DOHH2 (cell line): ENCODE measurements at regions not wholly inside any gene's neighbourhood (a gene's known extent, or its start where the extent isn't known, plus 50 kb on each side); places are given as distances from the start of the nearest gene placed in this dataset.

Source experiments
- EZH2phosphoT487 ChIP-seq: fragments of 200-600 bp; sonication (generic); IDR thresholded peaks from 2 replicates; pipeline ENCODE4 v1.6.1; 2017; ENCODE audit warnings: borderline replicate concordance, mild to moderate bottlenecking, antibody characterized with exemption, low read length, moderate library complexity, mixed read lengths
- TF ChIP-seq, protein P1 (sequence below): fragments of 200-600 bp; sonication (generic); IDR thresholded peaks from one replicate; pipeline ENCODE4 v1.5.1; 2014; ENCODE audit warnings: antibody characterized with exemption, mild to moderate bottlenecking, low read depth, low read length; ENCODE audit not compliant: poor library complexity, severe bottlenecking

DNA sequence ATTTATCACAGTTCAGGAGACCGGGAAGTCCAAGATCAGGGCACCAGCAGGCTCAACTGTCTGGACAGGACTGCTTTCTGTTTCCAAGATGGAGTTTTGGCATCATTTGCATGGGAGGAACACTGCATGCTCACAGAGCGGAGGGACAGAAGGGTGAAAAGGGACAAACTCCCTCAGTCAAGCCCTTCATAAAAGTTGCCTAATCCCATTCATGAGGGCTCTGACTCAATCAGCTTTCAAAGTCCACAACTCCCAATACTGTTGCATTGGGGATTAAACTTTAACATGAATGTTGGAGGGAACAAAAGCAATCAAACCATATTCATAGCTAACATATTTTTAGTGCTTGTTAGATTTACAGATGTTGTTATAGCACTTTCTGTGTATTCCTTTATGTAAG lies 158.9 kb upstream of the MAD2L1 start:
- TF ChIP-seq, protein P1, sequence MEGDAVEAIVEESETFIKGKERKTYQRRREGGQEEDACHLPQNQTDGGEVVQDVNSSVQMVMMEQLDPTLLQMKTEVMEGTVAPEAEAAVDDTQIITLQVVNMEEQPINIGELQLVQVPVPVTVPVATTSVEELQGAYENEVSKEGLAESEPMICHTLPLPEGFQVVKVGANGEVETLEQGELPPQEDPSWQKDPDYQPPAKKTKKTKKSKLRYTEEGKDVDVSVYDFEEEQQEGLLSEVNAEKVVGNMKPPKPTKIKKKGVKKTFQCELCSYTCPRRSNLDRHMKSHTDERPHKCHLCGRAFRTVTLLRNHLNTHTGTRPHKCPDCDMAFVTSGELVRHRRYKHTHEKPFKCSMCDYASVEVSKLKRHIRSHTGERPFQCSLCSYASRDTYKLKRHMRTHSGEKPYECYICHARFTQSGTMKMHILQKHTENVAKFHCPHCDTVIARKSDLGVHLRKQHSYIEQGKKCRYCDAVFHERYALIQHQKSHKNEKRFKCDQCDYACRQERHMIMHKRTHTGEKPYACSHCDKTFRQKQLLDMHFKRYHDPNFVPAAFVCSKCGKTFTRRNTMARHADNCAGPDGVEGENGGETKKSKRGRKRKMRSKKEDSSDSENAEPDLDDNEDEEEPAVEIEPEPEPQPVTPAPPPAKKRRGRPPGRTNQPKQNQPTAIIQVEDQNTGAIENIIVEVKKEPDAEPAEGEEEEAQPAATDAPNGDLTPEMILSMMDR: no peak
- no peak for TF ChIP-seq EZH2phosphoT487
